ENCODE measurements at regions not wholly inside any gene's neighbourhood (a gene's known extent, or its start where the extent isn't known, plus 50 kb on each side); places are given as distances from the start of the nearest gene placed in this dataset.

DNA sequence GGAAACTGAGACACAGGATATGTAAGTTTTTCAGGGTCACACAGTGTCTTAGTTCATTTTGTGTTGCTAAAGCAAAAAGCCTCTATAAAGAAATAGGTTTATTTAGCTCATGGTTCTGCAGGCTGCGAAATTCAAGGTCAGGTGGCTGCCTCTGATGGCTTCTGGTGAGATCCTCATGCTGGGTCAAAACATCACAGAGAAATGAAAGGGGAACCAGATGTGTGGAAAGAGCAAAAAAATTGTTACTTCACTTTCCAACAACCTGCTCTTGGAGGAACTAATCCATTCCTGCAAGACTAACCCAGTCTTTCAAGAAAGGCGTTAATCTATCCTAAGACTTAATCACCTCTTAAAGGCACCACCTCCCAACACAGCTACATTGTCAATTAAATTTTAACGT is 64.2 kb upstream of the UBL3 start:
- Histone ChIP-seq H3K36me3 (ENCODE audit: control insufficient read depth, insufficient read depth, low read length) (no peaks in the 10 kb centered on the region), H3K4me1 (replicated peaks in 1 of 2; ENCODE audit: control insufficient read depth in 2 of 2, insufficient read depth in 2 of 2, low read length in 2 of 2) (no peaks in the 10 kb centered on the region), H3K9me1 (ENCODE audit: control insufficient read depth, insufficient read depth, low read length) (no peaks in the 10 kb centered on the region), H2AFZ (ENCODE audit: low read depth, low read length) (no peak overlapping the region), H3K9ac (ENCODE audit: insufficient read depth in 1 of 2, low read depth in 2 of 2, low read length in 2 of 2) (no peak overlapping the region), H3K27ac (ENCODE audit: extremely low read depth, low read depth, low read length) (no peak overlapping the region), H3K79me2 (ENCODE audit: control insufficient read depth, insufficient read depth, low read length) (no peaks in the 10 kb centered on the region), H3K9me3 (replicated peaks; ENCODE audit: control insufficient read depth, insufficient read depth, low read depth, low read length) (no peaks in the 10 kb centered on the region), H3K27me3 (ENCODE audit: control insufficient read depth in 2 of 2, insufficient read depth in 2 of 2, low read length in 2 of 2) (no peaks in the 10 kb centered on the region; a peak in 2 of 5 replicates), H3K4me2 (ENCODE audit: insufficient read depth, low read length) (no peak overlapping the region), H3K4me3 (no peak overlapping the region), H4K20me1 (replicated peaks; ENCODE audit: control insufficient read depth, insufficient read depth, low read length) (no peaks in the 10 kb centered on the region)
- POLR2A ChIA-PET = no interaction called here
- intact Hi-C loops (cut with micrococcal nuclease) = no loop called here
- BruUV-seq (replicated peaks) = no TSS peak
- FAIRE-seq = no peak
- ATAC-seq = no peak
- no peak for TF ChIP-seq TCFL5 (CRISPR knock-in tag; conservative IDR thresholded peaks at IDR 0.05)
- TF ChIP-seq PML (IDR thresholded peaks at IDR 0.05; ENCODE audit: low read length) = no peak
- no peak for TF ChIP-seq BRD4 (IDR thresholded peaks at IDR 0.05)
- no peak for TF ChIP-seq TEAD2 (tag; IDR thresholded peaks at IDR 0.05)
- TF ChIP-seq SRSF9 (IDR thresholded peaks at IDR 0.05; ENCODE audit: borderline replicate concordance, low read depth, low read length) = no peak
- TF ChIP-seq, protein P1, sequence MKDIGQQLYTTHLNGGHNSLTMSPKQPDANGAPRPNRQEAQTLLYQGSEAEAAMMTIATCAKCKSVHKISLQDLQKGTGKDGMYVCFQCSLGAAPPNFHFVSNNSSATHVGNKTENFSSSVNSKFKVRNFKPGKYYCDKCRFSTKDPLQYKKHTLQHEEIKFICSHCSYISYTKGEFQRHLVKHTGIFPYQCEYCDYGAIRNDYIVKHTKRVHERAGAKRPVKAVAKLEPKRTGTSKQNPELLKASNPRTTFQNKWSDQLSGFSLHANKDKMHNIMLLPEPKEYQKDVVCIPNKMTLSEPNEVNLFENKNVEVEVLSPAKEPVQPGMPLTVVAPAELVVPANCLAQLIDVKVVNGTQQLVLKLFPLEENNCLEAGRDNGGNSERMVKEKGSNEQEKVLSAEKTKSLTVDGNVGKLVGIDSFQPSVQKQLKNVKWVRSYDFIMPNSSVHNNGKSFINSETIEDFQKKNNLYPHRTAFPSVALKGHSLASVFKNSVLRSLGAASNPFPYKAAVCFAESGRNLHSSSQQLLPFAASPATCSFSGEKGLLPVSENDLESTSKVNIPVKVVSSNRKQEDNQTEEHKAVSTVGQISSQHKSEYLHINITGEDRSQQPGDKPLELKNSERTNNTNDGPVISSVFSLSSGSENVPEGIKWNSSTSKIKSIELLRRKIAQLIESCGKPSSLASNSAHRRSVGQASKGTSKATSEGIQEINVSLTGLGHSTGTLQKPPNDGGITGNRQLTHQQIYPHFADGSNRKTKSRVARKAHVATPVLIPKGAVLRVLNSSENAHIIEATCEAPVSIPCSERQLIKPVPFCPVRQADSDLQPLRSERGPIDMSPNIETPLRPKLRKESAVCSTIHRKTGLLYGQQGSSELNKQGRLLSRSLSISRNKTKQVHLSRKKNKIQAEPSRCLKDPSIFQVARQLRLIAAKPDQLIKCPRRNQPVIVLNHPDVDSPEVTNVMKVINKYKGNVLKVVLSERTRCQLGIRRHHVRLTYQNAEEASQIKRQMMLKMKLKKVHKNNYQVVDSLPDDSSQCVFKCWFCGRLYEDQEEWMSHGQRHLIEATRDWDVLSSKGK (CRISPR knock-in tag; IDR thresholded peaks at IDR 0.05) = no peak
- no peak for TF ChIP-seq KDM2B (CRISPR knock-in tag; IDR thresholded peaks at IDR 0.05)
- no peak for TF ChIP-seq ZC3H8 (IDR thresholded peaks at IDR 0.05)
- in situ Hi-C loops (cut with MboI) = no loop called here
- WGBS (ENCODE audit: insufficient coverage, low coverage, missing lambda C conversion rate) = 0% methylated on average over 3 of the region's 3 CpGs
- CTCF ChIA-PET (ENCODE audit: low intra/inter-chr PET ratio) = no interaction called here
- DNase-seq (ENCODE audit: extremely low read depth in 1 of 4, low spot score in 3 of 4) = no peak
